GM13977 (cell line): ENCODE measurements at regions not wholly inside any gene's neighbourhood (a gene's known extent, or its start where the extent isn't known, plus 50 kb on each side); places are given as distances from the start of the nearest gene placed in this dataset.
A peak's percentile ranks its signal among the peaks of the same experiment; 100 is the strongest.

Experiments
- DNase-seq: peaks from one replicate; pipeline ENCODE4 v3.0.0; 2012; ENCODE audit warnings: low spot score
- CTCF ChIP-seq: IDR thresholded peaks from 2 replicates; pipeline ENCODE4 v1.5.1; 2012; ENCODE audit warnings: mild to moderate bottlenecking, control low read depth; ENCODE audit not compliant: insufficient read depth; ENCODE audit errors: extremely low read depth, missing control alignments
- in situ Hi-C: fragments of 300-500 bp; cut with MboI; formaldehyde crosslinking; loops from one replicate; pipeline ENCODE4 v1.12.0; 2022; ENCODE audit warnings: low sequenced_read_pairs, low pct_unique_long_range_greater_than_20kb, mixed read lengths, inconsistent platforms; ENCODE audit not compliant: unreplicated experiment

- TF ChIP-seq CTCF: peak; percentile 76
- peak; percentile 23 for DNase-seq
- in situ Hi-C loops: loop anchor here (25.0 kb wide), 1 partner anchor 575 kb away; no protein-coding TSS in a partner anchor
Measured at GRCh38 chr10:120336911-120337540, 120.0 kb upstream of the PLPP4 start.

DNA sequence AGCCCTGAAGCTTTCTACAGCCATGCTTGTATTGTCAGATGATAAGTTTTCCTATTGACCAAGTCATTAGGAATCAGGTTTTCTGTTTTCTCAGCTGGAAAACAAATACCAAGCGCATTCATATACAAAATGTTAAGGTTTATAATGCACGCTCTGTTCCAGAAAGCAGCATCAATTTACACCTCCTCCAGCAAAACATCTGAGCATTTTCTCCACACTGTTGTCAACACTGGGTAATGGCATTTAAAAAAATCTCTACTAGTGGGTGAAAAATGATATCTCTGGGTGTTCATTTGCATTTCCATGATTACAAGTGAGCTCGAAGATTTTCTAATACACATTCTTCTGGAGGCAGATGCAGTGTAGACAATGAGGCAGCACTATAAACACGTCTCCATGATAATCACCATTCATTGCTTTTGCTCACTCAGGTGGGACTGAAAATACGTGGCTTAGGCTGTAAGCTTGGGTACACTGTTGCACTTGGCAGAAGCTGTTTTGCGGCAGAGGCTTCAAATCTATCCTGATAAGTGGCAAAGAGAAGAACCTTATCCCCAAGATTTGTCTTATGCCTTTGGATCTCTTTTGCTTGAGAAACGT, 114.8 kb upstream of the PLPP4 start:
- TF ChIP-seq CTCF: no peak
- in situ Hi-C loops: loop anchor here (25.0 kb wide), 1 partner anchor 580 kb away; no protein-coding TSS in a partner anchor
- DNase-seq: no peak

- no peak for DNase-seq
- no peak for TF ChIP-seq CTCF
- in situ Hi-C loops: loop anchor here (25.0 kb wide), 1 partner anchor 583 kb away; no protein-coding TSS in a partner anchor
Measured at GRCh38 chr10:120345186-120345585, 111.8 kb upstream of the PLPP4 start.

DNA sequence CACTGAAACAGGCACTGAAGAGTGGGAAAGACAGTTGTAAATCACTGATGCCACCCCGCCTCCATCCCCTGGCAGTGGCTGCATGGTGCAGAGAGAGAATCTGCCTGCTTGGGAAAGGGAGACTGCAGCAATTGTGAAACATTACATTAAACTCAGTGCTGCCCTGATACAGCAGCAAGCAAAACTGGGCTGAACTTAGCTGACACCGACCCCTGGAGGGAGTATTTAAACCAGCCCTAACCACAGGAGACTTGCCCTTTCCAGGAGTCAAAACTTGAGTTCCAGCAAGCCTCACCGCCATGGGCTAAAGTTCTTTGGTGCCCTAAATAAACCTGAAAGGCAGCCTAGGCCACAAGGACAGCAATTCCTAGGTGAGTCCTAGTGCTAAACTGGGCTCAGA, 109.4 kb upstream of the PLPP4 start:
- no peak for DNase-seq
- TF ChIP-seq CTCF: no peak
- in situ Hi-C loops: loop anchor here (25.0 kb wide), 1 partner anchor 585 kb away; no protein-coding TSS in a partner anchor

- in situ Hi-C loops: loop anchor here (25.0 kb wide), 1 partner anchor 587 kb away; no protein-coding TSS in a partner anchor
- TF ChIP-seq CTCF: no peak
- DNase-seq: no peak
Measured at GRCh38 chr10:120349069-120349468, 108.0 kb upstream of the PLPP4 start.

DNA sequence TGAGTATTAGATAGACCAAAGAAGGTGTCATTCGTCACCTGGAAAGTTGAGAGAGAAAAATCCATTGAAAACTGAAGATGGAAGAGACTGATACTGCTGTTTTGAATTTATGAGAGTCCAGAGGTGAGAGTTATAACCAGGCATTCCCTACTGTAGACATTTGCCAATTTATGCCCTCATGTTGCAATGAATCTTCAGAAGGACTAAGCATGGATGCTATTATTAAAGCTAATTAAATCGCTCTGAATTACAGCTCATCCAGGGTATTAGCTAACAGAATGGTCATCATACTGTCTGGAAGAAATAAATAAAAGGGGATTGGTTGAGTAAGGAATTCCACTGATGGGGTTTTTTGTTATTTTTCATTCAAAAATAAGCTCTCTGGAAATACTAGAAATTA, 101.6 kb upstream of the PLPP4 start:
- in situ Hi-C loops: no loop called here
- no peak for DNase-seq
- no peak for TF ChIP-seq CTCF
